Hematopoietic multipotent progenitor cell treated with erythropoietin and hydrocortisone succinate and interleukin-3 and kit ligand, for 6 days (in vitro differentiated cells): ENCODE measurements at regions not wholly inside any gene's neighbourhood (a gene's known extent, or its start where the extent isn't known, plus 50 kb on each side); places are given as distances from the start of the nearest gene placed in this dataset.

Experiments used
- DNase-seq: peaks from one replicate; pipeline ENCODE4 v3.0.0-alpha.2; 2015

GRCh38 chr9:90296539-90296938 lies 346.1 kb downstream of the DIRAS2 start:
- DNase-seq = no peak

GRCh38 chr9:90299968-90300367 lies 342.7 kb downstream of the DIRAS2 start:
- no peak for DNase-seq

DNA sequence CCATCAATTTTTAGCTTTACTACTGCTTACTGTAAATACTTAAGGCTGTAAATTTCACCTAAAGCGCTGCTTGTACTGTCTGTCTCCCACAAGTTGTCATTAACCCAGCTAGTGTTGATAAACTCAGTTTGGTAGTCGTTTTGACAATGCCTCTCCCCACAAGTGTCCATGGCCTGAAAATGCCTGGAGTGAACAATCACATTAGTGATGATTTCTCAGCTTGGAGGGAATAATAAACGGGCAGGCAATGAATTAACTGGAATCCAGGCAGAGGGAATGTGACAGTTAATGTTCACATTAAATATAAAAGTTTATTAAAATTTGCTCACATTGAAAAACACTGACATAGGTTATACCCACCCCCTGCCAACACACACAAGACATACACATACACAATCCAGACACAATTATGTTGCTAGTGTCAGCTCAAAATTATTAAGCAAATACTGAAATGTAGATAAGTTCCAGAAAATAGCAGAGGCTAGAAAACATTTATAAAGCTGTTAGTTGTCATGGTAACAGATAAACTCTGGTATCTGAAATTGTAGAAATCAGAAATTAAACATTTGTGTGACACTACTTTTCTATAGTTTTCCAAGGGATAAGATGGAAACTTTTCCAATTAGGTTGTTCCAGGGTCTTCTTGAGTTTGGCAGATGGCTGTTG lies 341.9 kb downstream of the DIRAS2 start:
- DNase-seq = no peak

- no peak for DNase-seq
These were observed 341.4 kb downstream of the DIRAS2 start for GRCh38 chr9:90301277-90301653.

GRCh38 chr9:90303655-90304054 lies 339.0 kb downstream of the DIRAS2 start:
- DNase-seq = no peak

GRCh38 chr9:90306158-90306557 lies 336.5 kb downstream of the DIRAS2 start:
- DNase-seq = no peak

GRCh38 chr9:90307167-90307833 lies 335.3 kb downstream of the DIRAS2 start:
- no peak for DNase-seq

- no peak for DNase-seq
These were observed 334.7 kb downstream of the DIRAS2 start for GRCh38 chr9:90307891-90308290.

GRCh38 chr9:90308691-90309090 lies 333.9 kb downstream of the DIRAS2 start:
- no peak for DNase-seq

- DNase-seq = no peak
These were observed 332.7 kb downstream of the DIRAS2 start for GRCh38 chr9:90309809-90310520.

DNA sequence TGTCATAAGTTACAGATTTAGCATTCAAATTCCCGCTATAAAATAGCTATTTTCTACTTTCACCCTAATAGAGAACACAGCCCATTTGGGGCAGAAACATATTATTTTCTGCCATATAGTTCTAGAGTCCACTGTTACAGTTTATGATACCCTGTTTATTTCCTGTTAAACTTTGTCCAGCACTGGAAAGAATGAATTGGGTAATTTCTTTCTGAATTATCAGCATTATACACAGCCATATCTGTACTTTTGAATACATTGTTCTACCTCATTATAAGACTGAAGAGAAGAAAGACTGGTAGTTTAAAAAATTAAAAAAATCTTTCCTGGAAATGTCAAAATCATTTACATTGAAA lies 332.1 kb downstream of the DIRAS2 start:
- DNase-seq = no peak

DNA sequence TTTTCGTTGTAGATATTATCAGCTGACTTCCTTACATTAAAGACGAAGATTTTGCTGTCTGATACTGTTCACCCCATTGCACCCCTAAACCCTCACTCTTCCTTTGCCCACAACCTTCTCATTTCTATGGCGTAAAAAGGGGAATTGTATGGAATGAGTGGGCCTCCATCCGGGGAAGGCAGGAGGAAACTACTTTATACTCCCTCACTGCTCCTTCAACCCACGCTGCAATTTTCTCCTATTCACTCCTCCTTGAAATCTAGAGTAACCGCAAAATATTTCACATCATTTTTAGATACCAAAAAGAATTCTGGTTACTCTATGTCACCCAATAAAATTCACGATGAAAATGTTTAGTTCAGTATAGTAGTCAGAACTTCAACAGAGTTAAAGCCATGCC lies 330.8 kb downstream of the DIRAS2 start:
- no peak for DNase-seq

DNA sequence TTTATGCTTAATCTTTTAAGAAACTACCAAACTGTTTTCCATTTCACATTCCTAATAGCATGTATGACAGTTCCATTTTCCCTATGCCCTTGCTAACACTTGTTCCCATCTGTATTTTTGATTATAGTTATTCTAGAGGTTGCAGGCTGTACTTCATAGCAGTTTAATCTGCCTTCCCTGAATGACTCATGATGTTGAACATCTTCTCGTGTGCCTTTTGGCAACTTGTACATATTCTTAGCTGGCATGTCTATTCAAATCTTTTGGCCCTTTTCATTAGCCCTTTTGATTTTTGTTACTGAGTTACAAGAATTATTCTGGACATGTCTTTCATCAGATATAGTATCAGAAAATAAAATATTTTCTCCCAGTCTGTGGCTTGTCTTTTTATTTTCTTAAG lies 320.3 kb downstream of the DIRAS2 start:
- no peak for DNase-seq

DNA sequence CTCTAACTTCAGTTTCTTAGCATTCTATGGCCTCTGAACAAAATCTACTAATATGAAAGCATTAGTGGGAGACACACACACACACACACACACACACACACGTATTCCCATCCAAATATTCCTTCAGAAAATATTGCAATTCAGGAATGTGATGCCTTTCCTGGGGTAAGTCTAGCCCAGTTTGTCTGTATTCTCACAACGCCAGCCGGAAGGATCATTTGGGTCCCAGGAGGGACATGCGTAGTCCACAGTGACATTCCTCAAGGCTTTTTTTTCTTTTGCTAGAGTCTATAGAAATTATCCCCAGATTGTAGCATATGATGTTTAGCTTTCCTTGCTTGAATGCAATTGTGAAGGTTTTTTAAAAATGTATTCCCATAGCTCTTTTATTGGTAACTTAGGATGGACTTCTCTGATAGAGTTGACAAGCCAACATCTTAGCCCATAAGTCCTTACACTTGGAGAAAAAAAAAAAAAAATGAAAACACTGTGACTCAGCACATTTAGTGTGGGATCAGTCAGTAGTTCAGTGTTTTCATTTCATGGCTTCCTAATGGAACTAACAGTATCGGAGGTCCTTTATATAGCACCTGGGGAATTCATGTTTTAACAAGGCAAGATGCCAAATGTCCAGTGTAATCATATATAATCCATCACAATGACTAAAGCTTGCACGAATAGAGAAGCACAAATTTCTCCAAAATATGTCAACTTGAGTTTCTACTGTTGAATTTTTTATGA lies 316.5 kb downstream of the DIRAS2 start:
- no peak for DNase-seq

- no peak for DNase-seq
These were observed 312.4 kb downstream of the DIRAS2 start for GRCh38 chr9:90330231-90330630.

GRCh38 chr9:90331826-90332575 lies 310.6 kb downstream of the DIRAS2 start:
- no peak for DNase-seq

GRCh38 chr9:90333226-90333625 lies 309.4 kb downstream of the DIRAS2 start:
- no peak for DNase-seq

DNA sequence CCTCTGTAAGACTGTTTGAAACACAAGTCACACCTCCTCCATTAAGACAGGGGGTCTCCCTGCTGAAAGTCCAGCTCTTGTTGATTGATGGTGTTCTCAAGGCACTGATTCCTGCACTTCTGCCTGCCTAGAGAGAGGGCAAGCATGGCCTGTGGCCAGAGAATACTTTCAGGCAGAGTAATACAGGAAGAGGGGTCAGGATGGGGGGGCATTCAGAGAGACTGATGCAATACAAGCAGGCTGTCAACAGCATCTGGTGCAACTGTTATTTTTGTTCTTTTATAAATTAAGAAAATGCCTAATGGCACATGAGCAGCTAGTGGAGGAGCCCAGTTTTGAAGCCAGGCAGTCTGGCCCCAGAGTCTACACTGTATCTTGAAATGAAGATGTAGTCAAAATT lies 302.2 kb downstream of the DIRAS2 start:
- no peak for DNase-seq

- DNase-seq = no peak
These were observed 300.0 kb downstream of the DIRAS2 start for GRCh38 chr9:90342607-90343006.

DNA sequence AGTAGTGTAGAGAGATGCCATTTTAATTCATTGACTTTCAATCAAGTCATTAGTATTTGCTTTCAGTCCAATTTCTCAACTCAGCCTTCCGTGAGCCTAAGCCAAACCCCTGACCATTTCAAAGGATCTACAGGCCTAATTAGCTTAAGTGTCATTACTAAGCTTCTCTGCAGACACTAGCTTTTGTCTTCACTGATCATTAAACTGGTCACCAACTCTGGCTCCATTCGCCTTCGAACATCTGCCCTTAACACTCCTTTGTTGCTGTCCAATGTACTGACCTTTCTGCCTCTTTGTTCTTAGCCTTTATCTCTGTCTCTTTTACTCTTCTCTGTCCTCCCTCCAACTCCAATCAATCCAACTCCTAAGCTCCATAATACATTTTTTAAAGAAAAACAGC lies 299.3 kb downstream of the DIRAS2 start:
- DNase-seq = peak; percentile 17

DNA sequence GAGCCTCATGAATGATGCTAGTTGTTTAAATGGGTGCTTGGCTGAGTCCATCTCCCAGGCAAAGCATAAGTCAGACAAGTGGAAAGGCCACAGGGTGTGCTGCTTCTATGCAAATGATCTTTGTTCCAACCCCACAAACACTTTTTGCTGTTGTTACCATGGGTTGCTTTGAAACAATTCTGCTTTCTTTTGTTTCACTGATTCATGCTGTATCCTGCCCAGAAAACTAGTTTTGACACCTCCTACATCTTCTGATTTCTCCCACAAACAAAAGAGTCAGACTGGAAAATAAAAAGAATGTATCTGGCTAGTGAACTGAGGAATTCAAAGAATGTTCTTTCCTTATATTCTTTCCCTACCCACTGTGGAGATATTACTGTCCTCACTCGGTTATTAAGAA lies 298.6 kb downstream of the DIRAS2 start:
- DNase-seq = no peak

DNA sequence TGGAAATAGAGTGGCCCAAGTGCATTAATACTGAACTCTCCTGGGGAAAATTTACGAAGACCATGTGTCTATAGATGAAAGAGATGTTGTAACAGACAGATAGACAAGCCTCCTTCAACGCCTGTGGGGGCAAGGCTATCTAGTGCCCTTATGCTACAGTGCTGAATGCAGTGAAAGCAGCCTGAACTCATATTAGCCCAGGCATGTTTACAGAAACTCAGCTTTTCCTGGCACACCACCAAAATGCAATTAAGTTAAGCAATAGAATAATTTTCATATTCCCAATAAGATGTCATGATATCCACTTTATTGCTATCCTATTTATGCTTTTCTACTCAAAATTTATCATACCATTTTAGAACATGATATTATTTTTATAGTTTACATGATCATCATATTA lies 277.0 kb downstream of the DIRAS2 start:
- no peak for DNase-seq

DNA sequence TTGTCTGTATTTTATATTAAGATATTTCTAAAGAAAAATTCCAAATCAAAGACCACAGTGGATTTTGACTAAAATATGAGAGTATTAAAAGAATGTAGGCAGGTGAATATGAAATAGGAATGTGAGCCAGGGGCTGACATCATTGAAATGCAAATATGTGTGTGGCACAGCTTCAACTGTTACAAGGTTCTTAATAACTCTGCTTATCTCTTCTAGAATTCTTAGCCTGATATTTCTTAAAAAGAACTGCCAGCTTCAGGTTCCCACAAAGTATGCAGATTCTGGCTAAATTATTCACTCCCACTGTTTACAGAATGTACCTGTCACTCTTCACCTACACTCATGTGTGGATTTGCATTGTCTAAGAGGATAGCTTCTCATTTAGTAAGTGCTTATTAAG lies 274.4 kb downstream of the DIRAS2 start:
- DNase-seq = no peak
